ENCODE measurements at regions not wholly inside any gene's neighbourhood (a gene's known extent, or its start where the extent isn't known, plus 50 kb on each side); places are given as distances from the start of the nearest gene placed in this dataset.

- DNase-seq (ENCODE audit: low spot score) = no peak
- in situ Hi-C loops (cut with HindIII; ENCODE audit: low sequenced_read_pairs) = no loop called here
Measured at GRCh38 chr13:21757763-21758162, 86.9 kb downstream of the FGF9 start.

GRCh38 chr13:21758441-21758840 is 87.6 kb downstream of the FGF9 start:
- in situ Hi-C loops (cut with HindIII; ENCODE audit: low sequenced_read_pairs) = no loop called here
- no peak for DNase-seq (ENCODE audit: low spot score)

- in situ Hi-C loops (cut with HindIII; ENCODE audit: low sequenced_read_pairs) = no loop called here
- no peak for DNase-seq (ENCODE audit: low spot score)
Measured at GRCh38 chr13:21759463-21759862, 88.6 kb downstream of the FGF9 start.

- DNase-seq (ENCODE audit: low spot score) = no peak
- in situ Hi-C loops (cut with HindIII; ENCODE audit: low sequenced_read_pairs) = no loop called here
Measured at GRCh38 chr13:21759911-21760310, 89.0 kb downstream of the FGF9 start.

- in situ Hi-C loops (cut with HindIII; ENCODE audit: low sequenced_read_pairs) = no loop called here
- no peak for DNase-seq (ENCODE audit: low spot score)
Measured at GRCh38 chr13:21761770-21762169, 90.9 kb downstream of the FGF9 start.

- DNase-seq (ENCODE audit: low spot score) = no peak
Measured at GRCh38 chr13:21762512-21762911, 91.6 kb downstream of the FGF9 start.

GRCh38 chr13:21767032-21767431 is 96.2 kb downstream of the FGF9 start:
- in situ Hi-C loops (cut with HindIII; ENCODE audit: low sequenced_read_pairs) = no loop called here
- DNase-seq (ENCODE audit: low spot score) = peak; percentile 6

More at GRCh38 chr13:21762512-21762911, 91.6 kb downstream of the FGF9 start:
- in situ Hi-C loops (cut with HindIII; ENCODE audit: low sequenced_read_pairs) = no loop called here

- in situ Hi-C loops (cut with HindIII; ENCODE audit: low sequenced_read_pairs) = no loop called here
- no peak for DNase-seq (ENCODE audit: low spot score)
Measured at GRCh38 chr13:21771075-21771474, 100.2 kb downstream of the FGF9 start.

GRCh38 chr13:21777166-21777565 is 106.3 kb downstream of the FGF9 start:
- DNase-seq (ENCODE audit: low spot score) = no peak
- in situ Hi-C loops (cut with HindIII; ENCODE audit: low sequenced_read_pairs) = no loop called here

- in situ Hi-C loops (cut with HindIII; ENCODE audit: low sequenced_read_pairs) = no loop called here
- DNase-seq (ENCODE audit: low spot score) = no peak
Measured at GRCh38 chr13:21777813-21778212, 106.9 kb downstream of the FGF9 start.

GRCh38 chr13:21782736-21783135 is 111.9 kb downstream of the FGF9 start:
- in situ Hi-C loops (cut with HindIII; ENCODE audit: low sequenced_read_pairs) = no loop called here
- DNase-seq (ENCODE audit: low spot score) = no peak

- in situ Hi-C loops (cut with HindIII; ENCODE audit: low sequenced_read_pairs) = no loop called here
- no peak for DNase-seq (ENCODE audit: low spot score)
Measured at GRCh38 chr13:21785990-21786389, 115.1 kb downstream of the FGF9 start.

GRCh38 chr13:21796066-21796465 is 125.2 kb downstream of the FGF9 start:
- in situ Hi-C loops (cut with HindIII; ENCODE audit: low sequenced_read_pairs) = no loop called here
- DNase-seq (ENCODE audit: low spot score) = no peak

- in situ Hi-C loops (cut with HindIII; ENCODE audit: low sequenced_read_pairs) = no loop called here
- DNase-seq (ENCODE audit: low spot score) = no peak
Measured at GRCh38 chr13:21796775-21797514, 126.1 kb downstream of the FGF9 start.

GRCh38 chr13:21797736-21798135 is 126.9 kb downstream of the FGF9 start:
- DNase-seq (ENCODE audit: low spot score) = no peak
- in situ Hi-C loops (cut with HindIII; ENCODE audit: low sequenced_read_pairs) = no loop called here

GRCh38 chr13:21798181-21798580 is 127.3 kb downstream of the FGF9 start:
- DNase-seq (ENCODE audit: low spot score) = no peak
- in situ Hi-C loops (cut with HindIII; ENCODE audit: low sequenced_read_pairs) = no loop called here

GRCh38 chr13:21799671-21800070 is 128.8 kb downstream of the FGF9 start:
- no peak for DNase-seq (ENCODE audit: low spot score)
- in situ Hi-C loops (cut with HindIII; ENCODE audit: low sequenced_read_pairs) = no loop called here

- DNase-seq (ENCODE audit: low spot score) = no peak
- in situ Hi-C loops (cut with HindIII; ENCODE audit: low sequenced_read_pairs) = no loop called here
Measured at GRCh38 chr13:21800837-21801616, 130.2 kb downstream of the FGF9 start.

GRCh38 chr13:21805733-21806132 is 134.9 kb downstream of the FGF9 start:
- no peak for DNase-seq (ENCODE audit: low spot score)
- in situ Hi-C loops (cut with HindIII; ENCODE audit: low sequenced_read_pairs) = no loop called here

GRCh38 chr13:21812192-21812626 is 141.3 kb downstream of the FGF9 start:
- no peak for DNase-seq (ENCODE audit: low spot score)
- in situ Hi-C loops (cut with HindIII; ENCODE audit: low sequenced_read_pairs) = no loop called here

- no peak for DNase-seq (ENCODE audit: low spot score)
- in situ Hi-C loops (cut with HindIII; ENCODE audit: low sequenced_read_pairs) = no loop called here
Measured at GRCh38 chr13:21813110-21813509, 142.2 kb downstream of the FGF9 start.

Data from G401 (cell line).